Astrocyte of the cerebellum (primary cell): ENCODE measurements at regions not wholly inside any gene's neighbourhood (a gene's known extent, or its start where the extent isn't known, plus 50 kb on each side); places are given as distances from the start of the nearest gene placed in this dataset.
A peak's percentile ranks its signal among the peaks of the same experiment; 100 is the strongest.

Source experiments
- DNase-seq: peaks from one replicate; pipeline ENCODE4 v3.0.0-alpha.2; 2011; ENCODE audit warnings: low read depth
- H3K4me3 ChIP-seq: 2 replicates; pipeline ENCODE4 v1.5.1; 2011; ENCODE audit warnings: mild to moderate bottlenecking, low read depth, low read length, moderate library complexity
- in situ Hi-C: cut with HindIII; loops from 2 replicates; pipeline ENCODE4 v1.10.0; 2017; ENCODE audit warnings: low sequenced_read_pairs
- TF ChIP-seq, protein P1 (sequence below): IDR thresholded peaks from 2 replicates; pipeline ENCODE4 v1.5.1; 2012; ENCODE audit warnings: low read length, low read depth, moderate library complexity, mild to moderate bottlenecking; ENCODE audit errors: missing control alignments

DNA sequence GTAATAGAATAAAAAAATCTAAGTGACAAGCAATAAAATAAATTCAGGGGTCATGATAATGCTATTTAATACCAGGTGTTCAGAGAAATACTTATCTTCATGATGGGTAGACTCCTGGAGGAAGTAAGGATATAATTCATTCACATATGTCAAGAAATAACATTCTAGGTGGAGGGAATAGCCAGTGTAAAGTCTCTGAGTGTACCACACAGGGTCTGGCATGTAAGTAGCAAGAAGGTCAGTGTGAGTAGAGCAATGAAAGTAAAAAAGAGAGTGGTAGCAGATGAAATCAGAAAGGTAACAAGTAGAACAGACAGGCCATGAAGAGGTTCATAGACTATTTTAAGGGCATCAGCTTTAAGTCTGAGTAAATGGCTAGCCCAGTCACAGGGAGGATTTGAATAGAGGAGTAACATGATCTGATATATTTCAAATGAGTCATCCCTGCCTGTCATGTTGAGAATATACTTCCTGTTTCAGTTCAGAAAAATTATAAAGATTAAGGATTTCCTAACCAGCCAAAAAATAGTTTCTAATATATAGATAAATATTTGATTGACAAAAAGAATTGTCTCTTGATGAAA is 519.9 kb downstream of the C12orf50 start:
- TF ChIP-seq, protein P1, sequence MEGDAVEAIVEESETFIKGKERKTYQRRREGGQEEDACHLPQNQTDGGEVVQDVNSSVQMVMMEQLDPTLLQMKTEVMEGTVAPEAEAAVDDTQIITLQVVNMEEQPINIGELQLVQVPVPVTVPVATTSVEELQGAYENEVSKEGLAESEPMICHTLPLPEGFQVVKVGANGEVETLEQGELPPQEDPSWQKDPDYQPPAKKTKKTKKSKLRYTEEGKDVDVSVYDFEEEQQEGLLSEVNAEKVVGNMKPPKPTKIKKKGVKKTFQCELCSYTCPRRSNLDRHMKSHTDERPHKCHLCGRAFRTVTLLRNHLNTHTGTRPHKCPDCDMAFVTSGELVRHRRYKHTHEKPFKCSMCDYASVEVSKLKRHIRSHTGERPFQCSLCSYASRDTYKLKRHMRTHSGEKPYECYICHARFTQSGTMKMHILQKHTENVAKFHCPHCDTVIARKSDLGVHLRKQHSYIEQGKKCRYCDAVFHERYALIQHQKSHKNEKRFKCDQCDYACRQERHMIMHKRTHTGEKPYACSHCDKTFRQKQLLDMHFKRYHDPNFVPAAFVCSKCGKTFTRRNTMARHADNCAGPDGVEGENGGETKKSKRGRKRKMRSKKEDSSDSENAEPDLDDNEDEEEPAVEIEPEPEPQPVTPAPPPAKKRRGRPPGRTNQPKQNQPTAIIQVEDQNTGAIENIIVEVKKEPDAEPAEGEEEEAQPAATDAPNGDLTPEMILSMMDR = no peak
- in situ Hi-C loops = no loop called here
- H3K4me3 ChIP-seq = no peak overlapping the region
- peak; percentile 15 for DNase-seq

DNA sequence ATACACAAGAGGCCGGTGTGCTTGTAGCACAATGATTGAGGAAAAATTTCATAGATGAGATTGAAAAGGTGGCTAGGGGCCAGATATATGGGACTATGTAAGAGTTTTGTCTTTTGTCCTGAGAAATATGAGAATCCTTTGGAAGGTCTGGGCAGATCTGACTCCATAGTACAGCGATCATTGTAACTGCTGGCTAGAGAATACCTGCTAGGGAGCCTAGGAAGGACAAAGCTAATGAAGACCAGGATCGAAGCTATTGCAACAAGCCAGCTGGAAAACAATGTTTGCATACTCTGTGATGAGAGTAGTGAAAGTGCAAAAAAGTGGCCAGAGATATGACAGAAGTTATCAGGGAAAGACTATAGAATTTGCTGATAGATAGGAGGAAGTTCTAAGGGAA is 537.6 kb downstream of the C12orf50 start:
- in situ Hi-C loops = no loop called here
- DNase-seq = no peak
- TF ChIP-seq, protein P1 = no peak
- H3K4me3 ChIP-seq = no peak overlapping the region

DNA sequence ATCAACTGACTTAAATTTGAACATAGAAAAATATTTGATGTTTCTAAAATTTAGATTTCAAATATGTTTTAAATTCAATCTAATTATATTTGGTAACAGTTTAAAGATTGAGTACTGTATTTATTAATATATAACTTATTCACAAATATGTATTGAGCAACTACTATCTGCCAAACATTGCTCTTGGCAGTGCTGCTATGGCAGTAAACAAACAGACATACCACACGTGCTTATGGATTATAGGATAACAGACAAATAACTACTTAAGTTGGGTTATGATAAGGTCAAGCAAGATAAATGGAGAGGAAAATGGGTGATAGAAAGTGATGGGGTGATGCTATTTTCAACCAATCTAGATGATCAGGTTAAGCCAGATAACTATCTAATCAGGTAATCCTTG is 538.1 kb downstream of the C12orf50 start:
- in situ Hi-C loops = no loop called here
- TF ChIP-seq, protein P1 = no peak
- no peak for DNase-seq
- no peak overlapping the region for H3K4me3 ChIP-seq

DNA sequence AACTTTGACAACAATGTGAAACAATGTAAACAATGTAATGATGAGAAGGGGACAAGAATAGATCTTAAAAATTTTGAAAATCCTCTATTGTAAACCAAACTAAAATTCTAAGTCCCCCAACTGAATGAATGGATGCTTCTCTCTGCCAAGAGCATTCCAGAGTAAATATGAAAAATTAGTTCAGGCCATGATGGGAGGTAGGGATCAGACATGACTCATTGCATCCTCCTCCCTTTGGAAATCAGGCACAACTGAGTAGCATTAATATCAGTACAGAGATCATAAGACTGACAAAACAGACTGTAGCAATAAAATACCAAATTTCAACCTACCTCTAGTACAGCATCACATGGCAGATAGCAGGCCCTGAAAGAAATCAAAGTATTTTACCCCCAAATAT is 559.9 kb downstream of the C12orf50 start:
- in situ Hi-C loops = no loop called here
- DNase-seq = no peak
- TF ChIP-seq, protein P1 = no peak

DNA sequence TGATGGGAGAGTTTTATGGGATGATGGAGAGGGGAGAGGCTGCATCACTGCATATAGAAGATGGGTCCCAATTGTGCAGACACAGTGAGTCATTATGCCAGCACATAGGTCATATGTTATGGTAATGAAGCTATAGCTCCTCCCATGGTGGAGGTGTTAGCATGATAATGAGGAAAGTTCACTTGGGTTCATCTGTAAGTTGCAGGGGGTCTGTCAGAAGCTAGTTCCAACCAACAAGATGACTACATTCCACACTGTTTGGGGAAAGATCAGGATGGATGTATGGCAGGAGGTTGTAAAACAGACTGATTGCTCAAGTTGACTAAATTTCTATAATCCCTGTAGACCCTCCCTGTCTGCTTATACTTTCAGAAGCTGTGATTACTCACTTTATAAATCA is 561.3 kb downstream of the C12orf50 start:
- no peak for DNase-seq
- TF ChIP-seq, protein P1 = no peak
- no peak overlapping the region for H3K4me3 ChIP-seq
- in situ Hi-C loops = no loop called here

More for the DNA sequence above, 559.9 kb downstream of the C12orf50 start:
- H3K4me3 ChIP-seq = no peak overlapping the region

- in situ Hi-C loops = no loop called here
Observed at GRCh38 chr12:87464565-87464964, 564.6 kb downstream of the C12orf50 start.

More at GRCh38 chr12:87464565-87464964, 564.6 kb downstream of the C12orf50 start:
- TF ChIP-seq, protein P1 = no peak
- DNase-seq = no peak
- no peak overlapping the region for H3K4me3 ChIP-seq
